ENCODE measurements at regions not wholly inside any gene's neighbourhood (a gene's known extent, or its start where the extent isn't known, plus 50 kb on each side); places are given as distances from the start of the nearest gene placed in this dataset.

DNA sequence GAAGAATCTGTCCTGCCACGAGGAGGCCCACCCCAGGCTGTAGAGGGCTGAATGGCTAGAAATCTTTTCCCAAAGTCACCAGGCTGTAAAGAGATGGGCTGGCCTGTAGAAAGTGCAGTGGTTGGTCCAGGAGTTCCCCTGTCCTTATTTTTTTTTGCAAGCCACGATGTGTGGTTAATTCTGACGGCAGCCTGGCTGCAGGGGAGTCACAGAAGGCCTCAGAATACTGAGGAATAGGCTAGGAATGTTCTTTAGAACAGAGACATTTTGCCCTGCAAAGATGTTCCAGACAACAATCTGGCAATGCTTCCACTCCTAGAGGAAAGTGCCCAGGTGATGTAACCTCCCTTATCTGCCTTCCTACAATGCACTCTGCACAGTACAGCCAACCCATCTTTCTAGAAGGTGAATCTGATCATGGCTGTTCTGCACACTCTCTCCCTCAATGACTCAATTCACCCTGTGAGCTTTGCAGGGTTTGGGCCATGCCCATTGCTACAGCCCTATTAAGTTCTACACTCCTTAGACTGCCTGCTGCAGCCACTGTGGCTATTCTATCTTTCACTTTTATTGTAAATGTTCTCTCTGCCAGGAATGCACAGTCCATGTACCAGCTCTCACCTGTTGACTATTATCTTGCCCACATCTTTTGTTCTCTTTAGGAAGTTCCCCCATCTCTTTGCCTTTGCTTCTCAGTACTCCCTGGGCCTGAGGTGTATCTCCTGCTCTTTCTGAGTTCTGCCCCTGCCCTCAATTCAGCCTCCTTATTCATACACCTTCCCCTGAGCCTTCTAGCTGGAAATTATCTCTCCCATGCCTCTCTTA is 377.8 kb upstream of the CLINT1 start:
- Histone ChIP-seq H3K27me3 (ENCODE audit: low read length) (peaks cover 23% of the 10 kb centered on the region; the same call in 1 of the 2 replicates), H3K9ac (ENCODE audit: low read length) (no peak overlapping the region), H3K4me1 (ENCODE audit: insufficient read depth, low read length) (no peaks in the 10 kb centered on the region), H4K20me1 (ENCODE audit: low read length) (no peaks in the 10 kb centered on the region), H3K9me3 (ENCODE audit: low read length) (no peaks in the 10 kb centered on the region), H3K27ac (ENCODE audit: low read length) (no peak overlapping the region), H3K4me2 (ENCODE audit: low read length) (no peak overlapping the region), H2AFZ (ENCODE audit: low read length) (no peak overlapping the region), H3K4me3 (ENCODE audit: low read length) (no peak overlapping the region), H3K36me3 (ENCODE audit: low read depth, low read length) (no peaks in the 10 kb centered on the region), H3K9me2 (replicated peaks; ENCODE audit: low read length) (no peaks in the 10 kb centered on the region), H3F3A (ENCODE audit: low read length, unreplicated experiment) (no peaks in the 10 kb centered on the region), H3K79me2 (ENCODE audit: low read length) (no peaks in the 10 kb centered on the region)
- TF ChIP-seq EZH2 (IDR thresholded peaks at IDR 0.05; ENCODE audit: low read length, unreplicated experiment) (no peak), EZH2phosphoT487 (IDR thresholded peaks at IDR 0.05; ENCODE audit: borderline replicate concordance, low read length) (no peak)
- TF ChIP-seq, protein P1, sequence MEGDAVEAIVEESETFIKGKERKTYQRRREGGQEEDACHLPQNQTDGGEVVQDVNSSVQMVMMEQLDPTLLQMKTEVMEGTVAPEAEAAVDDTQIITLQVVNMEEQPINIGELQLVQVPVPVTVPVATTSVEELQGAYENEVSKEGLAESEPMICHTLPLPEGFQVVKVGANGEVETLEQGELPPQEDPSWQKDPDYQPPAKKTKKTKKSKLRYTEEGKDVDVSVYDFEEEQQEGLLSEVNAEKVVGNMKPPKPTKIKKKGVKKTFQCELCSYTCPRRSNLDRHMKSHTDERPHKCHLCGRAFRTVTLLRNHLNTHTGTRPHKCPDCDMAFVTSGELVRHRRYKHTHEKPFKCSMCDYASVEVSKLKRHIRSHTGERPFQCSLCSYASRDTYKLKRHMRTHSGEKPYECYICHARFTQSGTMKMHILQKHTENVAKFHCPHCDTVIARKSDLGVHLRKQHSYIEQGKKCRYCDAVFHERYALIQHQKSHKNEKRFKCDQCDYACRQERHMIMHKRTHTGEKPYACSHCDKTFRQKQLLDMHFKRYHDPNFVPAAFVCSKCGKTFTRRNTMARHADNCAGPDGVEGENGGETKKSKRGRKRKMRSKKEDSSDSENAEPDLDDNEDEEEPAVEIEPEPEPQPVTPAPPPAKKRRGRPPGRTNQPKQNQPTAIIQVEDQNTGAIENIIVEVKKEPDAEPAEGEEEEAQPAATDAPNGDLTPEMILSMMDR (conservative IDR thresholded peaks at IDR 0.05; ENCODE audit: low read depth, low read length) = no peak
- intact Hi-C loops (cut with micrococcal nuclease) = no loop called here
- DNase-seq (no peak), ATAC-seq (no peak)
- CTCF ChIA-PET = interaction anchor here (0.6 to 0.7 kb wide), 2 partner anchors 62 to 238 kb away, joined by 3 to 4 read pairs; no protein-coding TSS in a partner anchor
- BruUV-seq (replicated peaks) = no TSS peak
- POLR2A ChIA-PET (ENCODE audit: unreplicated experiment) = no interaction called here

GRCh38 chr5:158235159-158235547 is 376.2 kb upstream of the CLINT1 start:
- ATAC-seq (no peak), DNase-seq (no peak)
- Histone ChIP-seq H4K20me1 (ENCODE audit: low read length) (no peaks in the 10 kb centered on the region), H3K79me2 (ENCODE audit: low read length) (no peaks in the 10 kb centered on the region), H3K4me2 (ENCODE audit: low read length) (no peak overlapping the region), H3K9me2 (replicated peaks; ENCODE audit: low read length) (no peaks in the 10 kb centered on the region), H3K9ac (ENCODE audit: low read length) (no peak overlapping the region), H3F3A (ENCODE audit: low read length, unreplicated experiment) (no peaks in the 10 kb centered on the region), H2AFZ (ENCODE audit: low read length) (no peak overlapping the region), H3K36me3 (ENCODE audit: low read depth, low read length) (no peaks in the 10 kb centered on the region), H3K4me1 (ENCODE audit: insufficient read depth, low read length) (no peaks in the 10 kb centered on the region), H3K27ac (ENCODE audit: low read length) (no peak overlapping the region), H3K27me3 (ENCODE audit: low read length) (peaks cover 12% of the 10 kb centered on the region; the same call in 1 of the 2 replicates), H3K9me3 (ENCODE audit: low read length) (no peaks in the 10 kb centered on the region), H3K4me3 (ENCODE audit: low read length) (no peak overlapping the region)
- CTCF ChIA-PET = no interaction called here
- intact Hi-C loops (cut with micrococcal nuclease) = no loop called here
- no TSS peak for BruUV-seq (replicated peaks)
- POLR2A ChIA-PET (ENCODE audit: unreplicated experiment) = no interaction called here
- TF ChIP-seq, protein P1 (conservative IDR thresholded peaks at IDR 0.05; ENCODE audit: low read depth, low read length) = no peak
- no peak for TF ChIP-seq EZH2 (IDR thresholded peaks at IDR 0.05; ENCODE audit: low read length, unreplicated experiment)

Data from PC-3 (cell line).